ENCODE measurements at regions not wholly inside any gene's neighbourhood (a gene's known extent, or its start where the extent isn't known, plus 50 kb on each side); places are given as distances from the start of the nearest gene placed in this dataset.

- Histone ChIP-seq H3K9ac (ENCODE audit: low read depth, low read length) (no peak overlapping the region), H3K36me3 (ENCODE audit: control insufficient read depth, insufficient read depth, low read length) (no peaks in the 10 kb centered on the region), H3K4me1 (ENCODE audit: control insufficient read depth, insufficient read depth, low read length) (peaks cover under 1% of the 10 kb centered on the region; the same call in 1 of the 2 replicates), H3K27ac (ENCODE audit: low read depth, low read length) (no peak overlapping the region), H3K4me3 (ENCODE audit: low read depth, low read length) (no peak overlapping the region), H3K9me3 (ENCODE audit: control insufficient read depth, insufficient read depth, low read length) (no peaks in the 10 kb centered on the region), H3K27me3 (ENCODE audit: control insufficient read depth, insufficient read depth, low read length) (no peaks in the 10 kb centered on the region)
These were observed 179.0 kb downstream of the NUFIP1 start for GRCh38 chr13:44810061-44810840.

DNA sequence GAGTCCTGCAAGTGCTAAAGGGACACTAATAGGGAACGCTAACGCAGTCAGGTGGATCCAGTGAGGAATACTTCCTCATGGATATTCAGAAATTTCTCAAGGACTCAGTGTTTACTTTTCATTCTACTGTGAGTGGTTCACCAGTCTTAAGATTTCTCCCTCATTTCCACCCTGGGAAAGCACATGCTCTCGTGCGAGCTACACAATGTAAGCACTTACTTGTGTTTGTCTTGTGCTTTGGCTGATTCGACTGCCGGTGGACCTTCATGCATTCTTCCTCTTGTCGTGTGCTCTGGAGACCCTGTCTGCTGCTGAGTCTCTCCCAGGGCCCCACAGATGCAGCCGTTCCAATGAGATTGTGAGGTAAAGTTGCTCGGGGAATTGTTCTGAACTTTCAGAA is 180.1 kb downstream of the NUFIP1 start:
- no peak overlapping the region for H3K4me3 ChIP-seq (ENCODE audit: low read depth, low read length)
- H3K9ac ChIP-seq (ENCODE audit: low read depth, low read length): no peak overlapping the region
- H3K4me1 ChIP-seq (ENCODE audit: control insufficient read depth, insufficient read depth, low read length): no peaks in the 10 kb centered on the region
- no peaks in the 10 kb centered on the region for H3K27me3 ChIP-seq (ENCODE audit: control insufficient read depth, insufficient read depth, low read length)
- H3K9me3 ChIP-seq (ENCODE audit: control insufficient read depth, insufficient read depth, low read length): no peaks in the 10 kb centered on the region
- H3K36me3 ChIP-seq (ENCODE audit: control insufficient read depth, insufficient read depth, low read length): no peaks in the 10 kb centered on the region
- no peak overlapping the region for H3K27ac ChIP-seq (ENCODE audit: low read depth, low read length)

GRCh38 chr13:44808185-44808584 is 181.1 kb downstream of the NUFIP1 start:
- 0 out of 2 replicates have a peak, but pooled peaks cover 4% of the 10 kb centered on the region for H3K4me1 ChIP-seq (ENCODE audit: control insufficient read depth, insufficient read depth, low read length)
- no peaks in the 10 kb centered on the region for H3K36me3 ChIP-seq (ENCODE audit: control insufficient read depth, insufficient read depth, low read length)
- H3K4me3 ChIP-seq (ENCODE audit: low read depth, low read length): no peak overlapping the region
- H3K9me3 ChIP-seq (ENCODE audit: control insufficient read depth, insufficient read depth, low read length): no peaks in the 10 kb centered on the region
- no peaks in the 10 kb centered on the region for H3K27me3 ChIP-seq (ENCODE audit: control insufficient read depth, insufficient read depth, low read length)
- H3K27ac ChIP-seq (ENCODE audit: low read depth, low read length): no peak overlapping the region
- no peak overlapping the region for H3K9ac ChIP-seq (ENCODE audit: low read depth, low read length)

DNA sequence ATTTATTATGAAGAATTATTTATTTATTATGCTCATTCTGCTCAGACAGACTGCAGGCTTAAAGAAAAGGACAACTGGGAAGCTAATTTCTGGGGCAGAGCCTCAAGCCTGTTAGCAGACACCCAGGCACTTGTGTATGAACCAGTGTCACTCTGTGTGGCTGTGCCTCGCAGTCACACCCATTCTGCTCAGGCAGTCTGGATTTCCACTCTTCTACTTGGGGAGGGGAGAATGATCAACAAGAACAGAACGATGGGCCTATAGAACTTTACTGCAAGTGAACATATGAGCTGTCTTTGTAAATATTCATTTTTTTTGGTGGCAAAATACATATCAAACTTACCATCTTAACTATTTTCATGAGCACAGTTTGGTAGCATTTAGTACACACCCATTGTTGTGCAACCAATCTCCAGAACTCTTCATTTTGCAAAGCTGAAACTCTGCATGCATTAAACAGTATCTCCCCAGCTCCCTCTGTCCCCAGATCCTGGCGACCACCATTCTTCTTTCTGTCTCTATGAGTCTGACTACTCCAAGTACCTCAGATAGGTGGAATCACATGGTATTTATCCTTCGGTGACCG is 181.7 kb downstream of the NUFIP1 start:
- H3K4me1 ChIP-seq (ENCODE audit: control insufficient read depth, insufficient read depth, low read length): 0 out of 2 replicates have a peak, but pooled peaks cover 6% of the 10 kb centered on the region
- H3K9me3 ChIP-seq (ENCODE audit: control insufficient read depth, insufficient read depth, low read length): no peaks in the 10 kb centered on the region
- no peak overlapping the region for H3K4me3 ChIP-seq (ENCODE audit: low read depth, low read length)
- no peak overlapping the region for H3K9ac ChIP-seq (ENCODE audit: low read depth, low read length)
- H3K27me3 ChIP-seq (ENCODE audit: control insufficient read depth, insufficient read depth, low read length): no peaks in the 10 kb centered on the region
- no peaks in the 10 kb centered on the region for H3K36me3 ChIP-seq (ENCODE audit: control insufficient read depth, insufficient read depth, low read length)
- H3K27ac ChIP-seq (ENCODE audit: low read depth, low read length): no peak overlapping the region

DNA sequence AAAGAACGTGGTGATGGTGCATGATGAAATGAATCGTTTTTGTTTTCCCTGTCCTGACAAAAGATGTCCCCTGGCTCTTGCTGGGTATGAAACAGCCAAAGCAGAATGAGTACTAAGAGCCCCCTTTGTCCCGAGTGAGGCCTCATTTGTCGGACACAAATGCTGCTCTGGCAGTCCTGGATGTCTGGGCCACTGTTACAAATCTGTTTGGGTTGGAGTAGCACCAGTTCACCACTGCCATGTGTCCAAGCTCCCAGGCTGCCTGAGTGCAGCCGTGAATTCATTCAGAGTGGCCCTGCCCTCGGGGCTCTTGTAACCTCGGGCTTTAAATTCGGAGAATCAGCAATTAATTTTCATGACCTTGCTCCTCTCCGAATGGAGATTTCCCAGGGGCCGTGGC is 182.4 kb downstream of the NUFIP1 start:
- Histone ChIP-seq H3K27ac (ENCODE audit: low read depth, low read length) (no peak overlapping the region), H3K36me3 (ENCODE audit: control insufficient read depth, insufficient read depth, low read length) (no peaks in the 10 kb centered on the region), H3K27me3 (ENCODE audit: control insufficient read depth, insufficient read depth, low read length) (no peaks in the 10 kb centered on the region), H3K4me1 (ENCODE audit: control insufficient read depth, insufficient read depth, low read length) (0 out of 2 replicates have a peak, but pooled peaks cover 6% of the 10 kb centered on the region), H3K9ac (ENCODE audit: low read depth, low read length) (no peak overlapping the region), H3K4me3 (ENCODE audit: low read depth, low read length) (no peak overlapping the region), H3K9me3 (ENCODE audit: control insufficient read depth, insufficient read depth, low read length) (no peaks in the 10 kb centered on the region)

- H3K9ac ChIP-seq (ENCODE audit: low read depth, low read length): no peak overlapping the region
- H3K4me3 ChIP-seq (ENCODE audit: low read depth, low read length): no peak overlapping the region
- H3K27ac ChIP-seq (ENCODE audit: low read depth, low read length): no peak overlapping the region
- no peaks in the 10 kb centered on the region for H3K9me3 ChIP-seq (ENCODE audit: control insufficient read depth, insufficient read depth, low read length)
- H3K4me1 ChIP-seq (ENCODE audit: control insufficient read depth, insufficient read depth, low read length): 0 out of 2 replicates have a peak, but pooled peaks cover 6% of the 10 kb centered on the region
- H3K36me3 ChIP-seq (ENCODE audit: control insufficient read depth, insufficient read depth, low read length): no peaks in the 10 kb centered on the region
- no peaks in the 10 kb centered on the region for H3K27me3 ChIP-seq (ENCODE audit: control insufficient read depth, insufficient read depth, low read length)
These were observed 183.7 kb downstream of the NUFIP1 start for GRCh38 chr13:44805585-44805984.

- no peak overlapping the region for H3K4me3 ChIP-seq (ENCODE audit: low read depth, low read length)
- H3K9me3 ChIP-seq (ENCODE audit: control insufficient read depth, insufficient read depth, low read length): no peaks in the 10 kb centered on the region
- no peak overlapping the region for H3K9ac ChIP-seq (ENCODE audit: low read depth, low read length)
- H3K27ac ChIP-seq (ENCODE audit: low read depth, low read length): no peak overlapping the region
- H3K27me3 ChIP-seq (ENCODE audit: control insufficient read depth, insufficient read depth, low read length): no peaks in the 10 kb centered on the region
- H3K36me3 ChIP-seq (ENCODE audit: control insufficient read depth, insufficient read depth, low read length): no peaks in the 10 kb centered on the region
- 0 out of 2 replicates have a peak, but pooled peaks cover 6% of the 10 kb centered on the region for H3K4me1 ChIP-seq (ENCODE audit: control insufficient read depth, insufficient read depth, low read length)
These were observed 185.9 kb downstream of the NUFIP1 start for GRCh38 chr13:44803390-44803789.

- no peak overlapping the region for H3K9ac ChIP-seq (ENCODE audit: low read depth, low read length)
- H3K36me3 ChIP-seq (ENCODE audit: control insufficient read depth, insufficient read depth, low read length): no peaks in the 10 kb centered on the region
- no peaks in the 10 kb centered on the region for H3K9me3 ChIP-seq (ENCODE audit: control insufficient read depth, insufficient read depth, low read length)
- H3K27ac ChIP-seq (ENCODE audit: low read depth, low read length): no peak overlapping the region
- H3K27me3 ChIP-seq (ENCODE audit: control insufficient read depth, insufficient read depth, low read length): no peaks in the 10 kb centered on the region
- 0 out of 2 replicates have a peak, but pooled peaks cover 6% of the 10 kb centered on the region for H3K4me1 ChIP-seq (ENCODE audit: control insufficient read depth, insufficient read depth, low read length)
- no peak overlapping the region for H3K4me3 ChIP-seq (ENCODE audit: low read depth, low read length)
These were observed 186.8 kb downstream of the NUFIP1 start for GRCh38 chr13:44802491-44802890.

GRCh38 chr13:44801990-44802389 is 187.3 kb downstream of the NUFIP1 start:
- H3K9me3 ChIP-seq (ENCODE audit: control insufficient read depth, insufficient read depth, low read length): no peaks in the 10 kb centered on the region

DNA sequence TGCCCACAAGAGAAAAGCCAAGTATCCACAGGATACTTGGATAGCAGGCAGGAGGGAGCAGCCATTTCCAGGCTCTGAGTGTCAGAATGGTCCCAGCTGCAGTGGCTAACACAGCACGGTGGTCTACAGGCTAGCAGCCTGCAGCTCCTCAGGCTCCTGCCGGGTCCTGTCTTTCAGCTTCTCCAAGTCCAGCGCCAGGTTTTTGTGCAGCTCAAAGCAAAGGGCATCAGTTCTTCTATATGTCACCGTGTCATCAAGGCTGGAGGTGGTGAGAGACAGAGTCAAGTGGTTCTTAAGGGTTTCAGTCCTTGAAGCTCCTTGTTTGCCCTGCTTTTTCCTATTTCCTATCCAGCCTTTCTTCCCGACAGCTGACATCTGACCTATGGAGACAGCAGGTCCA is 188.6 kb downstream of the NUFIP1 start:
- Histone ChIP-seq H3K9me3 (ENCODE audit: control insufficient read depth, insufficient read depth, low read length) (no peaks in the 10 kb centered on the region), H3K9ac (ENCODE audit: low read depth, low read length) (no peak overlapping the region), H3K27ac (ENCODE audit: low read depth, low read length) (no peak overlapping the region), H3K27me3 (ENCODE audit: control insufficient read depth, insufficient read depth, low read length) (no peaks in the 10 kb centered on the region), H3K4me3 (ENCODE audit: low read depth, low read length) (no peak overlapping the region), H3K4me1 (ENCODE audit: control insufficient read depth, insufficient read depth, low read length) (0 out of 2 replicates have a peak, but pooled peaks cover 6% of the 10 kb centered on the region), H3K36me3 (ENCODE audit: control insufficient read depth, insufficient read depth, low read length) (no peaks in the 10 kb centered on the region)

More at GRCh38 chr13:44801990-44802389, 187.3 kb downstream of the NUFIP1 start:
- Histone ChIP-seq H3K27ac (ENCODE audit: low read depth, low read length) (no peak overlapping the region), H3K4me3 (ENCODE audit: low read depth, low read length) (no peak overlapping the region), H3K27me3 (ENCODE audit: control insufficient read depth, insufficient read depth, low read length) (no peaks in the 10 kb centered on the region), H3K9ac (ENCODE audit: low read depth, low read length) (no peak overlapping the region), H3K4me1 (ENCODE audit: control insufficient read depth, insufficient read depth, low read length) (0 out of 2 replicates have a peak, but pooled peaks cover 6% of the 10 kb centered on the region), H3K36me3 (ENCODE audit: control insufficient read depth, insufficient read depth, low read length) (no peaks in the 10 kb centered on the region)

DNA sequence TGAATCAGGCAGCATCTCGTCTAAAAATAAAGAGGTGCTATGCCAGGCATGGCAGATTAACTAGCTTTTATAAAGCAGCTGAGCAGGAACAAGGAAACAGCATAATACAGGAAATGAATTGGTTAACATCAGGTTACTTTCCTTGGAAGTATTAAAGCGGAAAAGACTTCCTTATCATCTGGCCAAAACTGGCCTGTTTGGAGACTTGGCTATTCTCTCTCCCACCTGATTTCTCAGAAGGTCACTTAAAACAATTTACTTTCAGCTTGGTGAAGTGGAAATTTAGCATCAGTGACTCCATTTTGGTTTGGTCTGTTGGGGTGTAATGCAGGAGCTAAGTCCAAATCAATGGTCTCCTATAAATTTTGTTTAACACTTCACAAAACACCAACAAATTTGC is 191.6 kb downstream of the NUFIP1 start:
- Histone ChIP-seq H3K9me3 (ENCODE audit: control insufficient read depth, insufficient read depth, low read length) (no peaks in the 10 kb centered on the region), H3K4me3 (ENCODE audit: low read depth, low read length) (no peak overlapping the region)

More for the DNA sequence above, 191.6 kb downstream of the NUFIP1 start:
- Histone ChIP-seq H3K36me3 (ENCODE audit: control insufficient read depth, insufficient read depth, low read length) (no peaks in the 10 kb centered on the region), H3K27ac (ENCODE audit: low read depth, low read length) (no peak overlapping the region), H3K27me3 (ENCODE audit: control insufficient read depth, insufficient read depth, low read length) (no peaks in the 10 kb centered on the region), H3K4me1 (ENCODE audit: control insufficient read depth, insufficient read depth, low read length) (no peaks in the 10 kb centered on the region), H3K9ac (ENCODE audit: low read depth, low read length) (no peak overlapping the region)

Measured in HUES48 (cell line).